Islet of Langerhans (tissue), 1 donor: ENCODE measurements at regions not wholly inside any gene's neighbourhood (a gene's known extent, or its start where the extent isn't known, plus 50 kb on each side); places are given as distances from the start of the nearest gene placed in this dataset.

Experiments used
- FAIRE-seq: peaks from one replicate; lab custom pipeline; 2011; peaks lifted over from hg19 to GRCh38; lab: Jason Lieb, UNC

DNA sequence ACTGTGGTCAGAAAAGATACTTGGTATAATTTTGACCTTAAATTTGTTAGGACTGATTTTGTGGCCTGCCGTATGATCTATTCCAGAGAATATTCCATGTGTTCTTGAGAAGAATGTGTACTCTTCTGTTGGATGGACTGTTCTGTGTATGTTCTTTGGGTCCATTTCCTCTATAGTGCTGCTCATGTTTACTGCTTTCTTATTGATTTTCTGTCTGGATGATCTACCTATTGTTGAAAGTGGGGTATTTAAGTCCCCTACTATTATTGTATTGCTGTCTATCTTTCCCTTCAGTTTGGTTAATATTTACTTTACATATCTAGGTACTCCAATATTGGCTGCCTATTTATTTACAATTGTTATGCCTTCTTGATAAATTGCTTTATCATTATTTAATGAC, 298.4 kb downstream of the BCKDHB start:
- FAIRE-seq, result no peak

DNA sequence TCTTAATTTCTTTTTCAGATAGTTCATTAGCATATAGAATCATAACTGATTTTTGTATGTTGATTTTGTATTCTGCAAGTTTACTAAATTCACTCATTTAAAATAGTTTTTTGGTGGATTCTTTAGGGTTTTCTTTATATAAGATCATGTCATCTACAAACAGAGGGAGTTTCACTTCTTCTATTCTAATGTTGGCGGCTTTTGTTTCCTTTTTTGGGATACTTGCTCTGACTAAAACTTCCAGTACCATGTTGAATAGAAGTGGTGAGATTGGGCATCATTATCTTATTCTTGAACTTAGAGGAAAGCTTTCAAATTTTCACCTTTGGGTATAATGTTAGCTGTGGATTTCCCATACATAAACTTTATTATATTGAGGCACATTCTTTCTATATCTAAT, 296.9 kb downstream of the BCKDHB start:
- FAIRE-seq, result no peak

DNA sequence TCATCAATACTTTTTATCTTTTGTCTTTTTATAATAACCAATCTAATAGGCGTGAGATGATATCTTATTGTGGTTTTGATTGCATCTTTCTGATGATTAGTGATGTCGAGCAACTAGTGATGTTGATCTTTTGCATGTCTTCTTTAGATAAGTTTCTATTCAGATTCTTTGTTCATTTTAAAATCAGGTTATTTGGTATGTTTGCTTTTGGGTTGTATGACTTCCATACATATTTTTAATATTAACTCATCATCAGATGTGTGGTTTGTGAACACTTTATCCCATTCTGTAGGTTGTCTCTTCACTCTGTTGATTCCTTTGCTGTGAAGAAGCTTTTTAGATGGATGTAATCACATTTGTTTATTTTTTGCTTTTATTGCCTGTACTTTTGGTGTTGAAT, 295.8 kb downstream of the BCKDHB start:
- no peak for FAIRE-seq
